ENCODE measurements at regions not wholly inside any gene's neighbourhood (a gene's known extent, or its start where the extent isn't known, plus 50 kb on each side); places are given as distances from the start of the nearest gene placed in this dataset.

- DNase-seq (ENCODE audit: low read depth in 2 of 2): no peak
These were observed 113.6 kb upstream of the ZMIZ1 start for GRCh38 chr10:78955206-78955605.

- DNase-seq (ENCODE audit: low read depth in 2 of 2): no peak
These were observed 112.4 kb upstream of the ZMIZ1 start for GRCh38 chr10:78956391-78956790.

- DNase-seq (ENCODE audit: low read depth in 2 of 2): no peak
These were observed 111.2 kb upstream of the ZMIZ1 start for GRCh38 chr10:78957471-78958039.

DNA sequence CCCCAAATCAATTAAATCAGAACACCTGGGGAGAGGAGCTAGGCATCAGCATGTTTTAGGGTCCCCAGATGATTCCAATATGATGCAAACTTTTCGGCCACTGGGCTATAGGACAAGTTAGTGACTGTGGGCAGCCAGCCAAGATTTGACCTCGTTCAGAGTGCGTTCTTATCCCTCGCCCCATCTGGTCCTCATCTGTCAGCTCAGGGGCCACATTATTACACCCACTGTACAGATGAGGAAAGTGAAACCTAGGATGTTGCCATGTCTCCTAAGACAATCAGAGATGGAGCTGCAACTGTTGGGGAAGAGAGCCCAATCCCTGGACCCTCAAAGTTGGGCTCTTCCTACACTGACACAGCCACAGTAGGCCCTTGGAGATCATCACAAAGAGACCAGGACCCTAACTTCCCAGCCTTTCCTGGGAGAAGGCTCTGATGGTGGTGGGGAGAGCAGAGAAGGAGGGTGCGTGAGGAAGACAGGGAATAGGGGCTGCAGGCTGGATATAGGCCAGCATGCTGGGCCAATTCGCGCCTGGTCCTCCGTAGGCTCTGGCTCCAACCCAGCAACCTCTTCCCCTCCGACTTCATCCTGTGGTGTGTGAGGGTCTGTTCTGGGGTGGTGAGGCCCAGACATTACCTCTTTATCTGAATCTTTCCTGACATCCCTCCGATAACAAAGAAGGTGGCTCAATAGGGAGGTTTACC lies 109.4 kb upstream of the ZMIZ1 start:
- DNase-seq (ENCODE audit: low read depth in 2 of 2): no peak

GRCh38 chr10:78959924-78960285 lies 108.9 kb upstream of the ZMIZ1 start:
- no peak for DNase-seq (ENCODE audit: low read depth in 2 of 2)

- DNase-seq (ENCODE audit: low read depth in 2 of 2): no peak
These were observed 108.4 kb upstream of the ZMIZ1 start for GRCh38 chr10:78960316-78960800.

DNA sequence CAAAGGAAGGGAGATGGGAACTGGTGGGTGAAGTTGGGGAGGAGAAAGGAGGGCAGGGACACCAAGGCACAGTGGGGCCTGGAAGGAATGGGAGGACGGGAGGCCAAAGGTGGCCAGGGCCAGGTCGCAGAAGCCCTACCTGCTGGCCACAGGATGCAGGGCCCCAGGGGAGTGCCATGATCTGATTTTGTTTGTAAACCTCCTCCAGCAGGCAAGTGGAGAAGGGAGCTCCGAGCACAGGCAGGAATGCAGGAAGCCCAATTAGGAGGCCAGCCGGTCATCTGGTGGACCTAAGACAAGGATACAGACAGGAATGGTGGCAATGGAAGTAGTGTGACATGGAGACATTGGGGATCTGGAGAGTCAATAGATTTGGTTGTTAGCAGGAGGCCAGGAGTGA lies 107.0 kb upstream of the ZMIZ1 start:
- no peak for DNase-seq (ENCODE audit: low read depth in 2 of 2)

- DNase-seq (ENCODE audit: low read depth in 2 of 2): no peak
These were observed 105.4 kb upstream of the ZMIZ1 start for GRCh38 chr10:78963074-78964034.

DNA sequence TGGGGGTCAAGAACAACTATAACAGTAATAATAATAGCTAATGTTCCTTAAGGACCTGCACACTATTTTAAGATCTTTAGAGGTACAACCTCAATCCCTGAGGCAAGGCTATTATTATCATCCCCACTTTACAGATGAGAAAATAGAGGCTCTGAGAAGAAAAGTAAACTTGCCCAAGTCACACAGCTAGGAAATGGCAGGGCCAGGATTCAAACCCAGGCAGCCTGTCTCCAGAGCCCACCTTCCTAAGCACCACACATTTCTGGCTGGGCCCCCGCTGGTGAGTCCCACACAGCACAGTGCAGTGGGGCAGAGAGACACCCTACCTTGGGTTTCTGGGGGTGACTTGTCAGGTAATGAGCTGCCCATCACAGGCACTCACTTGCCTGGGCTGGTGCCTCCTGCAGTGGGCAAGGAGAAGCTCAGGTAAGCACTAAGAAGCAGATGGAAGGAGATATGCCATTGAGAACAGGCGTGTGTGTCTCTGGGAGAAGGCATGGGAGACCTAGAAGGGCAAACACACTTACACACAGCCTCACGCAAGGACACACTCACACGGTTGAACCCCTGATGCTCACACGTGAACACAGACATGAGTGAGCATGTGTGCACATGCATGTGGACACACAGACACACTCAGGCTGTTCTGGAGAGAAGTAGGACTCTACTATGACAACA lies 104.4 kb upstream of the ZMIZ1 start:
- no peak for DNase-seq (ENCODE audit: low read depth in 2 of 2)

- DNase-seq (ENCODE audit: low read depth in 2 of 2): no peak
These were observed 103.7 kb upstream of the ZMIZ1 start for GRCh38 chr10:78964952-78965633.

DNA sequence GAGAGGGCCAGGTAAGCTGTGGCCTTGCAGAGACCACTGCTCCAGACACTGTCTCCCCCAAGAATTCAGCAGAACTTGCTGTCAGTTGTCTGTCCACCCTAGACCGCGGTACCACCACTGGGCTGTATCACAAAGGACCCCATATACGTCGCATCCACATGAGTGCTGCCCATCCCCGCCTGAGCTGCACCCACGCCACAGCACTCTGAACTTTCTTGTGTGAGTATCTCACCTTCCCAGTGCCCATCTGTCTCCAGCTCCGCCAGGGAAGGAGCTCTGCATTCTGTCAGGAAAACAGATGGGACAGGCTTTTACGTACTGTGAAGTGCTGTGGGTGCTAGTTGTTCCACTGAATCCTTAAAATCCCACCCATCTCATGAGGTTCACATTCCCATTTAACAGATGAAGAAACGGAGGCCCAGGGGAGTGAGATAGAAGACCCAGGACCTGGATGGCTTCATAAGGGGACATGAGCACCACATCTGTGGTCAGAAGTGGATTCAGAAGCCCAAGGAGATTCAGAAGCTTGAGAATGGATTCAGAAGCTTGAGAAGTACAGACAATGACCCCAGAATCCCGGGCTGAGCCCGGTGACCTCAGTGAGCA lies 102.5 kb upstream of the ZMIZ1 start:
- no peak for DNase-seq (ENCODE audit: low read depth in 2 of 2)

GRCh38 chr10:78966844-78967488 lies 101.8 kb upstream of the ZMIZ1 start:
- no peak for DNase-seq (ENCODE audit: low read depth in 2 of 2)

DNA sequence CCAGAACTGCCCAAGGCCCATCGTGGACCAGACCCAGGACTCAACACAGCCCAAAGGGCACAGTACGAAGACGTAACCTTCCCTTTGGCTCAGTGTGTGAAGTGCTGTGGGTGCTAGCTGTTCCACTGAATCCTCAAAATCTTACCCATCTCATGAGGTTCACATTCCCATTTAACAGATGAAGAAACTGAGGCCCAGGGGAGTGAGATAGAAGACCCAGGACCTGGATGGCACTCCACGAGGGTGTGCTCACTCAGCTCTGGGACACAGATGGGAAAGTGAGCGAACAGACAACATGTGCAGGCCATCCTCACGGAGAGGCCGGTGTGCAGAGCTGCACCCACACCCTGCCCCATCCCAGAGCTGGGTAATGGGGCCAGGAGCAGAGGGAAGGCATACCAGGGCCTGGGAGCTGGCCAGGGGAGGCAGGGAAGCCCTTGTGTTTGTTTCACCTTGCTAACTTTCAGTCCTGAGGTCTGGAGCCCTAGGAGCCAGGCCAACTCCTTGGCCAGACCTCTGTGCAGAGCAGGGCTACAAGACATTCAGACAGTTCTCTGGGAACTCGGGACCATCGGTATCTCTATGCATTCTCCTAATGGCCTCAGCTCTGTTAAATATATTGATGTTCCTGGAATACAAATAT lies 100.3 kb upstream of the ZMIZ1 start:
- no peak for DNase-seq (ENCODE audit: low read depth in 2 of 2)

GRCh38 chr10:78968943-78969342 lies 99.8 kb upstream of the ZMIZ1 start:
- no peak for DNase-seq (ENCODE audit: low read depth in 2 of 2)

GRCh38 chr10:78969719-78970118 lies 99.0 kb upstream of the ZMIZ1 start:
- no peak for DNase-seq (ENCODE audit: low read depth in 2 of 2)

GRCh38 chr10:78970261-78970660 lies 98.5 kb upstream of the ZMIZ1 start:
- no peak for DNase-seq (ENCODE audit: low read depth in 2 of 2)

DNA sequence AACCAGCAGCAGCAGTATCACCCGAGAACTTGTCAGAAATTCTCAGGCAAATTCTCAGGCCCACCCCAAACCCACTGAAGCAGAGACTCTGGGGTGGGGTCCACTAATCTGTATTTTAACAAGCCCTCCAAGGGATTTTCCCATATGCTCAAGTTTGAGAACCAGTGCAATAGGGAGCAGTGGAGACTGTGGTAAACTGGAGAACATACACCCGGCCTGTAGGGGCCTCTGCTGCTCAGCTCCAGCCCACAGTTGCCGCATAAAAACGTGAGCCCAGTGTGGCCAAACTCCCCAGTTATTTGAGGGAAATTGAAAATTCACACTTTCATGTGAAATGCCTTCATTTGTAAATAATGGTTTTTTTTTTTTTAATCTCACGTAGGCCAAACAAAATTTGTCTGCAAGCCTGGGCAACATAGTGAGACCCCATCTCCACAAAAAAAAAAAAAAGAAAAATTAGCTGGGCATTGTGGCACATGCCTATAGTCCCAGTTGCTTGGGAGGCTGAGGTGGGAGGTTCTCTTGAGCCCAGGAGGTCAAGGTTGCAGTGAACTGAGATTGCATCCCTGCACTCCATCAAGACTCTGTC lies 97.6 kb upstream of the ZMIZ1 start:
- no peak for DNase-seq (ENCODE audit: low read depth in 2 of 2)

GRCh38 chr10:78972160-78972946 lies 96.4 kb upstream of the ZMIZ1 start:
- DNase-seq (ENCODE audit: low read depth in 2 of 2): no peak
